GM18520 (cell line): ENCODE measurements at regions not wholly inside any gene's neighbourhood (a gene's known extent, or its start where the extent isn't known, plus 50 kb on each side); places are given as distances from the start of the nearest gene placed in this dataset.
"Not testable (repeated sequence)": the region's sequence is repeated elsewhere in the genome, so short reads cannot be mapped to it uniquely, and the experiment has no call there.

Experiments used
- ATAC-seq: cut with Tn5 transposase; IDR thresholded peaks from one replicate; pipeline ENCODE4 v1.9.1; 2021; ENCODE audit not compliant: unreplicated experiment

DNA sequence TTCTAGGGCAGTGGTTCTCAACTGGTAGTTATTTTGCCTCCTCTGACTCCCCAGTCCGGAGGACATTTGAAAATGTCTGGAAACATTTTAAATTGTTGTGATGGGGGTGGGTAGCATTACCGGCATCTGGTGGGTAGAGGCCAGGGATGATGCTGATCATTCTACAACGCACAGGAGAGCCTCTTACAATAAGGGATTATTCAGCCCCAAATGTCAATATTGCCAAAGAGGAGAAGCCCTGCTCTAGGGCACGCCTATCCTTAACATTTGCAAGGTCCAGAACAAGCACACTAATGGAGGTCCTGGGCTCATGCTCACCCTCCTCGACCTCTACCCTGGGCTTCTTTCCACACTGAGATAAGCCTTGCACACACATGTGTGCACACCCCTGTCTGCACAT is 106.4 kb downstream of the MINAR1 start:
- no peak for ATAC-seq

DNA sequence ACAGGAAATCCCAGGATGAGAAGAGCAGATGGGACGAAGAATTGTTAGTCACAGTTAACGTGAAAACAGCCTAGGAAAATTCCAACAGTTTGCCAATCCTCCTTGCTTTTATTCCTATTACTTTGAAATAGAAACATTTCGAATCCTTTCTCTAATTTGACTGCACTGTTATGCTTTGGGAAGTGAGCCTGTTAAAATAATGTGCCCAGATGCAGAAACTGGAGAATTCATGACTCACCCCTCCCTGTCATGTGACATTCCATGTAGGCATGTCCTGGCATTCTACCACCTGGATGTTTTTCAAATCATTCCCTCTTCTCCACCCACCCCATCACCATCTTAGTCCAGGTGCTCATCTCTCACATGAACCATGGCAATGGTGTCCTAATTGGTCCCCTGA is 107.3 kb downstream of the MINAR1 start:
- ATAC-seq = no peak

DNA sequence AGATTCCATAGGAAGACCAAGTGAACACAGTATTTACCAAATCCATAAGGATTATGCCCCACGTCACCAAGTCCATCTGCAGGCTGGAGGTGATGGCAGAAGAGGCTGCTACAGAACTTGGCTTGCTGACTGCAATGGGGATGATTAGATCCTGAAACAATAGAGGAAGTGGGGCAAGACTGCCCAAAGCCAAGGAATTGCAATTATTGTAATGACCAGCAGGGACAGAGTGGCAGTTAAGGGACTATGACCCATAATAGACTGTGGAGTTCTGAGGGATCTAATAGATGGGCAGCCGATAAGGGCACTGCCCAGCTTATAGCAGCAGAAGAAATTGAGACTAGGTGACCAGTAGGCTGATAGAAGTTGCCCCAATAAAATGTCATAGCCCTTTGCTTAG is 108.4 kb downstream of the MINAR1 start:
- no peak for ATAC-seq

DNA sequence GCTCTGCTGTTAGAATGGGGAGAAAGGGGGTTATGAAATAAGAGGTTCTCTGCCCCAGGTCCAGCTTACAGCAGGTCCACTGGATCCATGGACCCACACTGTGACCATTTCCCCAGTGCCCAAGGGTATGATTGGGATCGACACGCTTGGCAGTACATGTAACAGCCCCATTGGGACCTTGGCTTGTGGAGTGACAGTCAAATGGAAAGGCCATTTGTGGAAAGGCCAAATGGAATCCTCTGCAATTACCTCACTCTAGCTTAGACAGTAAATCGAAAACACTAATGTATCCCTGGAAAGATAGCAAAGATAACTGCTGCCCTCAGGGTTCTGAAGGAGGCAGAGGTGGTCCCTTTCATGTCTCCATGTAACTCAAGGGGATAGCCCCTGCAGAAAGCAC is 109.1 kb downstream of the MINAR1 start:
- no peak for ATAC-seq

- ATAC-seq = no peak
Observed at GRCh38 chr15:79543097-79543496, 111.0 kb downstream of the MINAR1 start.

DNA sequence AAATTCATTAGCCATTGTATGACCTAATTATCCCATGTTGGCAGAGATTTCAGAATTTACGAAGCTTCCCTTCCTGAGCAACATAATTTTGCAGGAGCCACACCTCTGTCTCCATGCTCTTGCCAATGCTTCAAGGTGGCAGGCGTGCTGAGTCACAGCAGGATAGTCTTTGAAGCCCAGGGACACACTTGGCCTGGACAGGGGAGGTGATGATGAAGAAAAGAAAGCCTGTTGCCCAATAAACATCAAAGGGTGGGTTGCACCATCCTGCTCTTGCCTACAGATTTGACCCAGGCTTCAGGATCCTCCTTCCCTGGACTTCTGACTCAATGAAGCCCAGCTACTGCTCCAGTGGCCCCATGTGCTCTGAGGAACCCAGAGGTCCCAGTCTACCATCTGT is 117.1 kb downstream of the MINAR1 start:
- no peak for ATAC-seq

GRCh38 chr15:79560384-79560783 is 128.2 kb downstream of the MINAR1 start:
- no peak for ATAC-seq

GRCh38 chr15:79561982-79562381 is 129.8 kb downstream of the MINAR1 start:
- no peak for ATAC-seq

DNA sequence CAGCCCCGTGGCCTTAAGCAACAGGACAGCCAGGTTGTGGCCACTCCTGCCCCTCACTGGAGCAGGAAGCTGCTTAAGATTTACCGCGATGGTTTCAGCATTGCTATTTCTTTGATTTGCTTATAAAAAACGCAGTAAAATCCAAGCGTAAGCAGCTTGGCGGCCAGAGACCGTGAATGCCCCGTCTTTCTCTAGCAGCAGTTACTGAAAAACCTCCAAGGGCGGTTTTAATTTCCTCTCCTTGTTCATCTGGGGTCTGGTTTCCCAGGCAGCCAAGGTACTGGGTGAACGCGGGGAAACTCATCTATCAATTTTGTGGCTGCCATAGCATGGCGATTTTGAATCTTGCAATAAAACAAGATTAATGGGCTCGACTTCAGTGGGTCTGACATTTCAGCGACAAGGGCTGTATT is 130.3 kb downstream of the MINAR1 start:
- ATAC-seq = no peak

DNA sequence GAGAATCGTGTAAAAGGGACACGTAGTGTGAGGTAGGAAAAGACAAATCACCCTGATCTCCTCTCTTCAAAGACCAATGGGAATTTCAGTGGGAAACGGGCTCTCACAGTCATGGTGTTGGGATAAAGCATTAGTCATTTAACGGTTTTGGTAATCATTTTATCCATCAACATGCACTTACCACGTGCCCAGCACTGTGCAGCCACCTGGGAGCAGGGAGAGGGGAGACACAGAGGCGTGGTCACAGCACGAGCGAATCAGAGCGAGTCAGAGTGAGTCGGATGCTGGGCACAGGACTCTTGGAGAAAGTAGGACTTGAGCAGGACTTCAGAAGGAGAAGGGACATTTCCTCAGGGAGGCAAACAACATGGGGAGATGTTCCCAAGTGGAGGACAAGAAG is 130.8 kb downstream of the MINAR1 start:
- ATAC-seq = no peak

- no peak for ATAC-seq
Observed at GRCh38 chr15:79570004-79570403, 137.9 kb downstream of the MINAR1 start.

DNA sequence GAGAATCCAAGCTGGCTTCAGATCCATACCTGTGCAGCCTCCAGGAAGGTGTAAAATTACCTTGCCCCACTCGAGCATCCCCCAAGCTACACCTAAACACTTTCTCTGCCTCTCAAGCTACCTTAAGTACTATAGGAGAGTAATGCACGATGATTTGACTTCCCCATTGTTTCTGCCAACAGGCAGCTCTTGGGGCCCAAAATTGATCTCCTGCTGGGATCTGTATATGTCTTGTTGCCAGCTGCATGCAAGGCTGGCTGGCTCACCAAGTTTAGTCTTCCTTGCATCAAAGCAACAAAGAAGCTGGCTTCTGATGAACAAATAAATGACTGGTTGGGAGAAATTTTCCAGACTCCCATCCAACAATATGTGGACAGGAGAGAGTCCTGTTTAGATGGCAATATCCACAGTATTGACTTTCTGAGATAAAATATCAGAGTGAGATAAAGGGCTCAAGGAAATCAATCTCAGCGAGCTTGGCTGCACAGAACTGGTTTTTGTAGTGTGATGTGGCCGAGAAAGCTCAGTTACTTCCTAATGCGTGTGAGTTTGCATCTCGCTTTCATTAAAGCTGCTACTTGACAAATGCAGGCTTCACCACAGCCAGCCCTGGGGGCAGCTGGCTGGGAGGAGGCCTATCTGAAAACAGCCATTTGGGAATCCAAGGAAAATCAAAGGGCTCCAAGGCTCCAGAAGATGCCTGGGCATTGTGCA is 140.7 kb downstream of the MINAR1 start:
- ATAC-seq = no peak

- ATAC-seq = not testable (repeated sequence)
Observed at GRCh38 chr15:79574431-79575273, 142.5 kb downstream of the MINAR1 start.

DNA sequence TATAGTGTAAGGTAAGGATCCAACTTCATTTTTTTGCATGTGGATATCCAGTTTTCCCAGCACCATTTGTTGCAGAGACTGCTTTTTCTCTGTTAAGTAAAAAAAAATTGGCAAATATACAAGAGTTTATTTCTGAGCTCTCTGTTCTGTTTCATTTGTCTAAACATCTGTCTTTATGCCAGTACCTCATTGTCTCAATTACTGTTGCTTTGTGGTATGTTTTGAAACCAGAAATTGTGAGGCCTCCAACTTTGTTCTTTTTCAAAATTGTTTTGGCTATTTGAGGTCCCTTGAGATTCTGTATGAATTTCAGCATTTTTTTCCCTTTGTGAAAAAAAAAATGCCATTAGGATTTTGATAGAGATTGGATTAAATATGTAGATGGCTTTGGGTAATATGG is 150.5 kb downstream of the MINAR1 start:
- ATAC-seq = no peak

- no peak for ATAC-seq
Observed at GRCh38 chr15:79592126-79592525, 160.0 kb downstream of the MINAR1 start.

DNA sequence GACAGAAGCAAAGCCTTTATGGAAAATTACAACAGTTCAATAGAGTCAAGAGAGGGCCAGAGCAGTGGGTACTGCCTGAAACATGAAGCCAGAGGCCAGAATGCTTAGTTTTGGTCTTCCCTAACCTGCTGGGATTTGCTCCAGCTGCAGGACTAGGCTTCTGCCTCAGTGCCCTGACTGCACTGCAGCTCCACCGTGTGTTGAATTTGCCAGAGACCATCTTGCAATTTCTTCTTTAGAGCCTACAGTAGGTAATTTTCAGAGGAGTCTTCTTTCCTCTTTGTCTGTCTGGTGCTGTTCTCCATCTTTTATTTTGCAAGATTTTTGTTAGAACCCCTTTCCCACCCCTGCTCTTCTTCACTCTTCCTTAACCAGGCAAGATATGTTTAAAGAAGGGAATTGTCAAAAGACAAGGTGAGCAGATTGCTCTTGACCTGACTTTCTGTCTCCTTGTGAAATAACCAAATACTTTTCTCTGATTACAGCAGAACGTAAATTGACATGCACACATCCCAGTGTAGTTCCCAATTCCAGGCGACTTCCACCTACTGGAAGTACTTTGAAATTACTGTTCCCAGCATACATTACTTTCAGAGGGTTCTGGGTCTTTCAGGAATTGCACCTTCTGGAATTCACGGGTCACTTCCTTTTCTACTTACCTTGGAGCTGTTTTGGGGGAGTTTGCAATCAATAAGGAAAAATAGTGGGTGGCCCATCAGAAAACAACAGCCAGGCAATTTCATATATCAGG is 161.2 kb downstream of the MINAR1 start:
- no peak for ATAC-seq

GRCh38 chr15:79595306-79595705 is 163.2 kb downstream of the MINAR1 start:
- no peak for ATAC-seq

DNA sequence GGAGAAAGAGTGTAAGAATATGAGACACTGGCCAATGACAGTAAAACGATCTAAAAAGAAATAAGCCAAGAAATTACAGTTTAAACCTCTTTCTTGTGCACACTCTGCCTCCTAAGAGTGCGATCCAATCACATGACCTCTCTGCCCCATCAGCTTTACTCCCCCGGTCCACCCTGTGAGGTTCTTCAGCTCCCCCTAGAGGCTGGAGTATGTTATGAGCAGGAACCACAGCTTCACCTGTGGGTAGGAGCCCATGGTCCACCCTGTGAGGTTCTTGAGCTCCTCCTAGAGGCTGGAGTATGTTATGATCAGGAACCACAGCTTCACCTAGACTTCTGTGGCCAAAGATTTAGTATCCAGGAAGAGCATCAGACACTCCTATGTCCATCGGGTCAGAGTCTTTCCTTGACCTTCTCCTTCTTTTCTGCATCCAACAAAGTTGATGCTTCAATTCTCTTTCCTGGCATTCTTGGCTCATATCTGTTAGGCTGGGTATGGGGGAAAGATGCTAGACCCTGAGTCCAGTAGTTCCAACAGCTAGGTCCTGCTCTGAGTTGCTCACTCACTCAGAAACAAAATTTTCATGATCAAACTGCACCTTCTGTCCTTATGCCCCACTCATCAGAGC is 164.0 kb downstream of the MINAR1 start:
- ATAC-seq = peak; percentile 84

GRCh38 chr15:79598639-79599038 is 166.5 kb downstream of the MINAR1 start:
- ATAC-seq = no peak

DNA sequence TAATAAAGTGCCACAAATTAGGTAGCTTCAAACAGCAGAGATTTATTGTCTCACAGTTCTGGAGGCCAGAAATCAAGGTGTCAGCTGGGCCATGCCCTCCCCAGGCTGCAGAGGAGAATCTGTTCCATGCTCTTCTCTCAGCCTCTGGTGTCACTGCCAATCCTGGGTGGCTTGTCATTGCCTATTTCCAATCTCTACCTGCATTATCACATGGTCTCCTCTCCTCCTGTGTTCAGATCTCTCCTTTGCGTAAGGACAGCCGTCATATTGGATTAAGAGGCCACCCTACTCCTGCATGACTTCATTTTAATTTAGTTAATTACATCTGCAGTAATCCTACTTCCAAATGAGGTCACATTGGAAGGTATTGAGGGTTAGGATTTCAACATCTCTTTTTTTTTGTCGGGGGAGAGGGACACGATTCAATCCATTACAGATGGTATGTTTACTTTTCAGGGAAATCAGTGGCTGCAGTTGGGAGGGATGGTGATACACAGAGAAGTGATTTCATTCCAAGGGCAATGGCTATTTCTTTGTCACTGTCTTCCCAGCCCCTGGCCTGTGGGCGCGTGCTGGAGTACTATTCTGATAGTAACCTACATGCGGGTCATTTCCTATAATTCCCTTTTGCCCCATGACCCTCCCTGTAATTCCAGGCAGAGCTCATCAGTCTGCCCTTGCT is 169.4 kb downstream of the MINAR1 start:
- ATAC-seq = no peak

GRCh38 chr15:79602180-79602579 is 170.0 kb downstream of the MINAR1 start:
- no peak for ATAC-seq
